ENCODE measurements at regions not wholly inside any gene's neighbourhood (a gene's known extent, or its start where the extent isn't known, plus 50 kb on each side); places are given as distances from the start of the nearest gene placed in this dataset.

DNA sequence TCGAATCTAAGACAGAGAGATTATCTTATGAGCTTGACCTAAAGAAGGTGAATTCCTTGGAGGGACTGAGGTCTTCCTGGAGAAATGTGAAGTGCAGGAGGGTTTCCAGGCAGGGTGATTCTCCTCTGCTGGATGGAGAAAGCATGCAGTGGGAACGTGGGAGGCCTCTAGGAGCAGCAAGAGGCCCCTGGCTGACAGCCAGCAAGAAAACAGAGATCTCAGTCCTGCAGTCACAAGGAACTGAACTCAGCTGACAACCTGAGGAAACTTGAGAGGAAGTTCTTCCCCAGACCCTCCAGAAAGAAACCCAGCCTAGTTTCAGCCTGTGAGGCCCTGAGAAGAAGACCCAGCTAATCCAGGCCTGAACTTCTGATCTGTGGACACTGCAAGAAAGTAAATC is 345.9 kb downstream of the FAM72C start:
- Histone ChIP-seq H3K9me3 (peaks cover 0 to 6% (median 0%) of the 10 kb centered on the region in 3 donors), H3K4me3 (no peak overlapping the region), H3K27me3 (no peaks in the 10 kb centered on the region), H3K36me3 (replicated peaks in 1 of 2; ENCODE audit: insufficient read depth in 1 of 2, low read depth in 2 of 2) (no peaks in the 10 kb centered on the region), H3K4me1 (no peaks in the 10 kb centered on the region), H3K27ac (no peak overlapping the region)
- intact Hi-C loops (cut with DNase I) = no loop called here
- WGBS, 2 donors = 35% methylated on average over 2 of the region's 2 CpGs
- DNase-seq (no peak), ATAC-seq (no peak)
- no peak for TF ChIP-seq POLR2A (IDR thresholded peaks at IDR 0.05)
- TF ChIP-seq, protein P1, sequence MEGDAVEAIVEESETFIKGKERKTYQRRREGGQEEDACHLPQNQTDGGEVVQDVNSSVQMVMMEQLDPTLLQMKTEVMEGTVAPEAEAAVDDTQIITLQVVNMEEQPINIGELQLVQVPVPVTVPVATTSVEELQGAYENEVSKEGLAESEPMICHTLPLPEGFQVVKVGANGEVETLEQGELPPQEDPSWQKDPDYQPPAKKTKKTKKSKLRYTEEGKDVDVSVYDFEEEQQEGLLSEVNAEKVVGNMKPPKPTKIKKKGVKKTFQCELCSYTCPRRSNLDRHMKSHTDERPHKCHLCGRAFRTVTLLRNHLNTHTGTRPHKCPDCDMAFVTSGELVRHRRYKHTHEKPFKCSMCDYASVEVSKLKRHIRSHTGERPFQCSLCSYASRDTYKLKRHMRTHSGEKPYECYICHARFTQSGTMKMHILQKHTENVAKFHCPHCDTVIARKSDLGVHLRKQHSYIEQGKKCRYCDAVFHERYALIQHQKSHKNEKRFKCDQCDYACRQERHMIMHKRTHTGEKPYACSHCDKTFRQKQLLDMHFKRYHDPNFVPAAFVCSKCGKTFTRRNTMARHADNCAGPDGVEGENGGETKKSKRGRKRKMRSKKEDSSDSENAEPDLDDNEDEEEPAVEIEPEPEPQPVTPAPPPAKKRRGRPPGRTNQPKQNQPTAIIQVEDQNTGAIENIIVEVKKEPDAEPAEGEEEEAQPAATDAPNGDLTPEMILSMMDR (IDR thresholded peaks at IDR 0.05) = no peak

DNA sequence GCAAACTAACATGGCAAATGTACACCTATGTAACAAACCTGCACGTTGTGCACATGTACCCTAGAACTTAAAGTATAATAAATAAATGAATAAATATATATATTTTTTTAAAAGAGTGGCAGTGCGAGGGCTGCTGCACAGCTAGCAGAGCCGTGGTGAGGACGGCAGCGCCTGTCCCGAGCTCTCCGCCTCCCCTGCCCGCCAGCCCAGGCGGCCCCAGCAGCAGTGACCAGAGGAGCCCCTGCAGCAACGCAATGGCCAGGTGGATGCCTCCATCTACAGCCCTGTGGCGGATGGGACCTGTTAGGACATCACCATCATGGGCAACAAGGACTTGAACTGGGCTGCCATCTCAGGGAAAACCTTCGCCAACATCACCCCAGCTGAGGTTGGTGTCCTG is 351.9 kb downstream of the FAM72C start:
- ATAC-seq (no peak), DNase-seq (no peak)
- H3K27ac ChIP-seq = no peak overlapping the region
- no peaks in the 10 kb centered on the region for H3K36me3 ChIP-seq (replicated peaks in 1 of 2; ENCODE audit: insufficient read depth in 1 of 2, low read depth in 2 of 2)
- H3K9me3 ChIP-seq = peaks cover 0 to under 1% (median 0%) of the 10 kb centered on the region in 3 donors
- WGBS, 2 donors = 55 to 67% methylated on average over 2 to 11 of the region's 12 CpGs
- H3K4me1 ChIP-seq = no peaks in the 10 kb centered on the region
- intact Hi-C loops (cut with DNase I) = no loop called here
- no peak overlapping the region for H3K4me3 ChIP-seq
- no peaks in the 10 kb centered on the region for H3K27me3 ChIP-seq
- TF ChIP-seq, protein P1 (IDR thresholded peaks at IDR 0.05) = no peak
- TF ChIP-seq POLR2A (IDR thresholded peaks at IDR 0.05) = no peak

DNA sequence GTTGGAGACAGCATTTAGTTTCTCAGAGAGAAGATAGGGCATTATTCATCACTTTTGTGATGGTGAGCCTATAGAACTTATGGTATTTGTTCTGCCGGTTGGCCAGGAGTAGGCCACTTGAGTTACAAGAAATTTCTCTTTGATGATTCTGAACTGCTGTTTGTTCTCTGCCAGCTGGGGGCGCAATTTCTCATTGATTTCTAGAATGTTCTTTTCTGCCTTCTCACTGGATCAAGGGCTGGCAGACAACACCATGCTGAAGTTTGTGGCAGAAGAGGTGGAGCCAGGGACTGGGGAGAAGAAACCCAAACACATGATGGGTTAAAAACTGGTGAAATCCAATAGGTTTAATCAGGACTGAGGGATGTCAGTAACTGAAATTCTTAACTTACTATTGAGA is 360.6 kb downstream of the FAM72C start:
- intact Hi-C loops (cut with DNase I) = no loop called here
- DNase-seq (no peak), ATAC-seq (no peak)
- H3K4me3 ChIP-seq = no peak overlapping the region
- H3K4me1 ChIP-seq = no peaks in the 10 kb centered on the region
- H3K27me3 ChIP-seq = no peaks in the 10 kb centered on the region
- no peaks in the 10 kb centered on the region for H3K36me3 ChIP-seq (replicated peaks in 1 of 2; ENCODE audit: insufficient read depth in 1 of 2, low read depth in 2 of 2)
- H3K9me3 ChIP-seq = no peaks in the 10 kb centered on the region
- TF ChIP-seq POLR2A (IDR thresholded peaks at IDR 0.05) = no peak
- TF ChIP-seq, protein P1 (IDR thresholded peaks at IDR 0.05) = peak in 1 of 7 experiments; percentile 6
- no peak overlapping the region for H3K27ac ChIP-seq
- WGBS, 2 donors = 21 to 39% methylated on average over 2 of the region's 2 CpGs

DNA sequence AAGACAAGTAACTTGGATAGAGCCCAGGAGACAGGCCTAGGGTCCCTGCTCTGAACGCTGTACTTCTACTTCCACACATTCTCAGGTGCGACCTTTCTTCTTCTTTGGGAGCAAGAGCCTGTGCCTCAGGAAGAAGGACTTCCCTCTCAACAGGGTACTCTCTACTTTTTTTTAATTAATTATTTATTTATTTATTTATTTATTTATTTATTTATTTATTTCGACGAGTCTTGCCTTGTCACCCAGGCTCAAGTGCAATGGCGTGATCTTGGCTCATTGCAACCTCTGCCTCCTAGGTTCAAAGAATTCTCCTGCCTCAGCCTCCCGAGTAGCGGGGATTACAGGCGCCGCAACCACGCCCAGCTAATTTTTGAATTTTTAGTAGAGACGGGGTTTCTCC is 361.6 kb downstream of the FAM72C start:
- no peaks in the 10 kb centered on the region for H3K9me3 ChIP-seq
- H3K36me3 ChIP-seq (replicated peaks in 1 of 2; ENCODE audit: insufficient read depth in 1 of 2, low read depth in 2 of 2) = no peaks in the 10 kb centered on the region
- H3K27ac ChIP-seq = no peak overlapping the region
- H3K27me3 ChIP-seq = no peaks in the 10 kb centered on the region
- WGBS, 2 donors = 70 to 84% methylated on average over 11 of the region's 11 CpGs
- ATAC-seq = no peak
- intact Hi-C loops (cut with DNase I) = no loop called here
- no peaks in the 10 kb centered on the region for H3K4me1 ChIP-seq
- no peak overlapping the region for H3K4me3 ChIP-seq
- no peak for DNase-seq
- TF ChIP-seq POLR2A (IDR thresholded peaks at IDR 0.05) = no peak
- TF ChIP-seq, protein P1 (IDR thresholded peaks at IDR 0.05) = no peak

DNA sequence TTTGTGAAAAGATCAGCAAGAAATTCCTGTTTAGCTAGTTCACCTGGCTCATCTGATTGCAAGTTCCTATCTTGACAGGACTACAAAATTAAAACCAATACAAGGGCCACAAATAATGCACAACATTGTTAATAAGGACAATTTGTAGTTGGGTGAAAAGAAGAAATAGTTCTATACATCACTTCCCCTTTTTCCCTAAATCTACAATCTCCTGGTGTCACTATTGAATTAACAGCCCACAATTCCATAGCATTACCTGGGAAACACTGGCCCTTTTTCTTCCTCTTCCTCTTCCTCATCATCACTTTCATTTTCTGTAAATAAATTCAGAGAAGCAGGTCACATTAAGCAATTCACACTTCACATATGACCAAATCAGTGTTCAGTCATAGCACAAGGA is 366.9 kb downstream of the FAM72C start:
- Histone ChIP-seq H3K36me3 (replicated peaks in 1 of 2; ENCODE audit: insufficient read depth in 1 of 2, low read depth in 2 of 2) (no peaks in the 10 kb centered on the region), H3K4me1 (no peaks in the 10 kb centered on the region), H3K9me3 (no peaks in the 10 kb centered on the region), H3K27ac (no peak overlapping the region), H3K27me3 (no peaks in the 10 kb centered on the region), H3K4me3 (no peak overlapping the region)
- intact Hi-C loops (cut with DNase I) = no loop called here
- DNase-seq (no peak), ATAC-seq (no peak)
- TF ChIP-seq, protein P1 (IDR thresholded peaks at IDR 0.05) = no peak
- no peak for TF ChIP-seq POLR2A (IDR thresholded peaks at IDR 0.05)

All from body of pancreas (tissue), 4 donors.